COR-L47 (cell line): ENCODE measurements at regions not wholly inside any gene's neighbourhood (a gene's known extent, or its start where the extent isn't known, plus 50 kb on each side); places are given as distances from the start of the nearest gene placed in this dataset.
"Not testable (repeated sequence)": the region's sequence is repeated elsewhere in the genome, so short reads cannot be mapped to it uniquely, and the experiment has no call there.

Experiments
- DNase-seq: peaks from one replicate; lab custom pipeline; 2025; lab: John Stamatoyannopoulos, UW

GRCh38 chr5:91607675-91608074, 224.6 kb upstream of the ARRDC3 start:
- no peak for DNase-seq

GRCh38 chr5:91599863-91600262, 216.7 kb upstream of the ARRDC3 start:
- DNase-seq: no peak

- peak; percentile 20 for DNase-seq
Observed at GRCh38 chr5:91598216-91598615, 215.1 kb upstream of the ARRDC3 start.

GRCh38 chr5:91595424-91595823, 212.3 kb upstream of the ARRDC3 start:
- no peak for DNase-seq

- no peak for DNase-seq
Observed at GRCh38 chr5:91591076-91591475, 208.0 kb upstream of the ARRDC3 start.

GRCh38 chr5:91586232-91586631, 203.1 kb upstream of the ARRDC3 start:
- no peak for DNase-seq

GRCh38 chr5:91584352-91584751, 201.2 kb upstream of the ARRDC3 start:
- no peak for DNase-seq

GRCh38 chr5:91566012-91566411, 182.9 kb upstream of the ARRDC3 start:
- DNase-seq: not testable (repeated sequence)

GRCh38 chr5:91562922-91563321, 179.8 kb upstream of the ARRDC3 start:
- DNase-seq: no peak

- DNase-seq: no peak
Observed at GRCh38 chr5:91541696-91542095, 158.6 kb upstream of the ARRDC3 start.

GRCh38 chr5:91538179-91538578, 155.1 kb upstream of the ARRDC3 start:
- DNase-seq: no peak

GRCh38 chr5:91535499-91535898, 152.4 kb upstream of the ARRDC3 start:
- DNase-seq: no peak

- no peak for DNase-seq
Observed at GRCh38 chr5:91534332-91534731, 151.2 kb upstream of the ARRDC3 start.

GRCh38 chr5:91532779-91533178, 149.7 kb upstream of the ARRDC3 start:
- no peak for DNase-seq

- no peak for DNase-seq
Observed at GRCh38 chr5:91532281-91532680, 149.2 kb upstream of the ARRDC3 start.

GRCh38 chr5:91528831-91529230, 145.7 kb upstream of the ARRDC3 start:
- no peak for DNase-seq

- DNase-seq: no peak
Observed at GRCh38 chr5:91521785-91522184, 138.7 kb upstream of the ARRDC3 start.

- DNase-seq: no peak
Observed at GRCh38 chr5:91521334-91521733, 138.2 kb upstream of the ARRDC3 start.

GRCh38 chr5:91514400-91514799, 131.3 kb upstream of the ARRDC3 start:
- no peak for DNase-seq

GRCh38 chr5:91503321-91503720, 120.2 kb upstream of the ARRDC3 start:
- no peak for DNase-seq

GRCh38 chr5:91500758-91501157, 117.6 kb upstream of the ARRDC3 start:
- DNase-seq: no peak

GRCh38 chr5:91499943-91500531, 116.9 kb upstream of the ARRDC3 start:
- DNase-seq: peak; percentile 26

- no peak for DNase-seq
Observed at GRCh38 chr5:91495699-91496098, 112.6 kb upstream of the ARRDC3 start.

GRCh38 chr5:91494447-91494996, 111.4 kb upstream of the ARRDC3 start:
- no peak for DNase-seq
